GM21723 (cell line): ENCODE measurements at regions not wholly inside any gene's neighbourhood (a gene's known extent, or its start where the extent isn't known, plus 50 kb on each side); places are given as distances from the start of the nearest gene placed in this dataset.

ENCODE experiments used
- ATAC-seq: cut with Tn5 transposase; IDR thresholded peaks from one replicate; pipeline ENCODE4 v1.9.1; 2021; ENCODE audit warnings: mild to moderate bottlenecking, moderate library complexity; ENCODE audit not compliant: unreplicated experiment

DNA sequence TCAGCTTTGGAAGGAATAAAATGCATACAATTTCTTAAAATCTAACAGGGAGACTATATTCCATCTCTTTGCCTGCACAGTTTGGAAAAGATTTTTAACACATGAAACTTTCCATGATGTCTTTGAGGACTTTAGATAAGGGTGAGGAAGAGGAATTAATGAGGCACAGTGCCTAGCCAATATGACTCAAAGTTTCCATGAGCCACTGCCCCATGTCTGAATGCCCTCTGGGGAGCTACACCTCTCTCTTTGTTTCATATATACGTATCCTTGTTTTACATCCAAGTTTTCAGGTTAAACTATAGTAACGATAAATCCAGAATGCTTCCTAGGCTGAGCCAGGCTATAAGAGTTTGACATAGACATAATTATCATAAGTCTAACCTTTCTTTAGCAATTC lies 349.3 kb upstream of the TLE4 start:
- no peak for ATAC-seq

- ATAC-seq, result no peak
Measured at GRCh38 chr9:79224672-79225433, 346.9 kb upstream of the TLE4 start.

- ATAC-seq, result no peak
Measured at GRCh38 chr9:79233542-79233941, 338.2 kb upstream of the TLE4 start.

DNA sequence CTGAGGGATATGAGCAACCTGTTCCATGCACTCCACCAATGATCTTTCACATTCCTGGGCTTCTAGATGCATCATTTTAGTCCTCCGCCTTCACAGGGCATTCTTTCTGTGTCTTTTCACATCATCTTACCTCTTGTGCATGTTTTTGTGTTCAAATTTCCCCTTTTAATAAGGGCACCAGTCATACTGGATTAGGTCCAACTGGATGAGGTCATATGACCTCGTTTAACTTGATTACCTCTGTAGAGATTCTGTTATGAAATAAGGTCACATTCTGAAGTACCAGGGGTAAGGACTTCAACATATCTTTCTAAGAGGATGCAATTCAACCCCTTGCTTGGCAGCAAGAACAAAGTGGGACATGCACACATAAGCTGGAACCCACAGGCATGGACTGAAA lies 335.3 kb upstream of the TLE4 start:
- ATAC-seq, result no peak

DNA sequence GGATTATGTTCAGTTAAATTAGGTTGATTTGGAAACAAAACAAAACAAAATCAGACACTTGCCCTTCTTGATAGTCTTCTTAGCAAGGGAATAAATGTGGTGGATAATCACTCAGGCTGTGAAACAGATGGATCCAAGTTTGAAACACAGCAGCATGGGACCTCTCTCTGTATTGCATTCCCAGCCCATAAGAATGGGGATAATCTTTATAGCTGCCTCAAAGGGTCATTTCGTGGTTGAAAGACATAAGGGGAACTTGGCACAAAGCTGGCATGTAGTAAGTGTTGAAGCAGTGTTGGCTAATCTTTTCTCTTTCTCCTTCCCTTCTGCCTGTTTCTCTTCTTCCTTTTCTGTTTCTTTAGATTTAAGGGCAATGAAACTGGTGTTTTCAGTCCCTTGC lies 333.9 kb upstream of the TLE4 start:
- no peak for ATAC-seq

DNA sequence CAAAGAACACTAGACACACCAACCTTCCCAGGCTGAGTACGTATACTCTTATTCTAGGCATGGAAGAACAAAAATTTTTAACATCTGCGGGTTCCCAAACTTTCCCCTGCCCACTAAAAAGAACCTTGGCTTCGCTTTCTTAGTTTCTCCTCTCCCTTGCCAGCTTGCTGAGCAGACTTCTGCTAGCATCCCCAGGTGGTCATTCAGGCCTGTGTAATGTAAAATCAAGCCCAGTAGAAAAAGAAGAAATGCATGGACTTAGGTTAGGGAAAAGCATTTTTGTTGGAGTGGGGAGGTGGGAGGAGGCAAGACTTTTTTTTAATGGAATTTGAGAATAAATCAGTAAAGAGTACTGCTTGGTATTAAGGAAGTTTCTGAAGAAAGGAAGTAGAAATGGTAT lies 331.0 kb upstream of the TLE4 start:
- ATAC-seq, result no peak

GRCh38 chr9:79242489-79242888 lies 329.3 kb upstream of the TLE4 start:
- no peak for ATAC-seq

DNA sequence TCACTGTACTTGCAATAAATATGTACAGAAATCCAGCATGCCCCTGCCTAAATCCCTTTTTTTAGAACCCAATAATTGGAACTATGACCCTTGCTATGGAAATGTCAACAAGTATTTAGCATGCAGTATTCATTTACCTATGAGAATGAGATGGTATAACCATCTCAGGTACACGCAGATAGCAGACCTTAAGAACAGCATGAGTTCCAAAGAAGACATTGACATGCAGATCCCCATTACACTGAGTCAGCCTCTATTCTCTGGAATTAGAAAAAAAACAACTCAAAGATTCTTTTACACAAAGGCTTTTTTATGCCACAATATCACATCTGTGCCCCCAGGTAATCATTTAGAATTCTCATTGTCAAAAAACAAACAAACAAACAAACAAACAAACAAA lies 325.6 kb upstream of the TLE4 start:
- ATAC-seq, result no peak

- ATAC-seq, result no peak
Measured at GRCh38 chr9:79247021-79247420, 324.7 kb upstream of the TLE4 start.

GRCh38 chr9:79250806-79251205 lies 321.0 kb upstream of the TLE4 start:
- no peak for ATAC-seq

DNA sequence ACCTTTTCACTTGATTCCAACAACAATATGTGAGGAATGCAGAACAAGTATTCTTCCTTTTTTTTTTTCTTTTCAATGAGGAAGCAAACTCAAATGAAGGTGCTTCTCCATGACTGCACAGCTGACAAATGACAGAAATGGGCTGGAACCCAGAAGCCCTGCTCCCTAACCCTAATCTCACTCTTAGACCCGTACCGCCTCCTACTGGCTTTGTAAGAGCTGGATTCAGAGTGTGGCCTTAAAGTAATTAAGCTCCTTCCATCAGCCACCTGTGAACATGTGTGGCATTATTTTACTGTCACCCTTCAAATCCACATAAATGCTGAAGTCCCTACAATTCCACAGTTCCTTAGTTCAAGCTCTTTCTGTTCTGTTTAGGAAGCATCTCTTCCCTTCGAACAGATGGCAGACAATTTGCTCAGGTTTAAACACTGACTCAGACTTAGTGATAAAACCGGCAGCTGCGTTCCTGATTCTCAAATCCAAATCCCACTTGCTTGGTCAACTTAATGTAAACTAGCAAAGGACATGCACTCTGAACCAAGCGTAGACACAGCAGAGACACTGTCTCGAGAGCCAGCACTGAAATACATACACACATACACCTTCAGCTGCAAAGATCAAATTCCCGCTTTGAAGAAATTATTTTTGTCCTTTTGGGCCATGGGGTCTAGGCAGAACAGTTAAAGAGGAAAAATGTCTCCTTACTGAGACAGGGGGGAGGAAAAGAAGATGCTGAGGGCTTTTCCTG lies 316.7 kb upstream of the TLE4 start:
- no peak for ATAC-seq

DNA sequence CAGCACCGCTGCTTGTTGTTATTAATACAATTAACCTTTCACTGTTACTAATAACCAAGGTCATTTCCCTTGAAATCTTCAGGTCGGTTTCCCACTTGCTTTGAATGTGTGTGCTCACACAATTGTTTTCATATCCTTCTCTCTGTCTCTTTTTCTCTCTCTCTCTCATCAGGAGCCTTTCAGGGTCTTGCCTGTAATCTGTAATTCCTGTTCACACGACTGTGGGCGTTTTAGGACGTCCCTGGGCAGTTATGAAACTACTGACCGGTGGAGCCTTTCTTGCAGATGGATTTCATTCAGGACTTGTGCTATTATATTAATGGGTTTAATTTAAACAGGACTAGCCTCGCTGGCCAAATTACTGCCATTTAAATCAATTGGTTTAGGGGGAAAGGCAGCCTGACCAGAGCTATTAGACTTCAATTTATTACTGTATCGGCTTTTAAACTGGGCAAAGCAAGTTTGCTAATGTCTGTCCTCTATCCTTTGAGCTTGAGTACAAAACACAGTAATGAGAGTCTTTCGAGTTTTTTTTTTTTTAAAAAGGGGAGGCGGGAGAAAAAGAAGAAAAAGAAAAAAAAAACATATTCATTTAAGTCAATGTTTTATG lies 316.0 kb upstream of the TLE4 start:
- no peak for ATAC-seq

GRCh38 chr9:79256691-79257213 lies 315.0 kb upstream of the TLE4 start:
- ATAC-seq, result no peak

DNA sequence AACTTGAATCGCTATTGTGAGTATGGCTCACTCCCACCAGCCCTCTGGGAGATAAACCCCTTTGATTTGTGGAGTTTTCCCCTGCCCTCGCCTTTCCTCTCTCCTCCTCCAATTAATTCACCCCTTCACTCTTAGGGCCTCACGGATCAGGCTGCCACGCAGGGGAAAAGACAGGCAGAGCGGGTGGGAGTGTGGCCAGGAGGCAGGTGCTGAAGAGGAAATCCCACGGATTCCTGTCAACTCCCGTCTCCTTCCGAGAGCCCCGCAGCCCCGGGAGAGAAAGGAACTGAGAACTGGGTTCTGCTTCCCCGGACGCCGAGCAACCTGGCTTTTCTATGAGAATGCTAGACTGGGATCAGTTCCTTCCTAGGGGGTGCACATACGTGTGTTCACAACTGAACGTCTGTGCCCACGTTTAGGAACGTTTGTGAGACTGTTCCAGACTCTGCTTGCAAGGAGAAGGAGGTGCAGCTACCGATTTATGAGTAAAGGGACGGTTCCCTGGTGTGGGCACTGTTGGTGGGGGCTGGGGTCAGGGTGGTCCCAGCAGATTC lies 314.5 kb upstream of the TLE4 start:
- no peak for ATAC-seq

DNA sequence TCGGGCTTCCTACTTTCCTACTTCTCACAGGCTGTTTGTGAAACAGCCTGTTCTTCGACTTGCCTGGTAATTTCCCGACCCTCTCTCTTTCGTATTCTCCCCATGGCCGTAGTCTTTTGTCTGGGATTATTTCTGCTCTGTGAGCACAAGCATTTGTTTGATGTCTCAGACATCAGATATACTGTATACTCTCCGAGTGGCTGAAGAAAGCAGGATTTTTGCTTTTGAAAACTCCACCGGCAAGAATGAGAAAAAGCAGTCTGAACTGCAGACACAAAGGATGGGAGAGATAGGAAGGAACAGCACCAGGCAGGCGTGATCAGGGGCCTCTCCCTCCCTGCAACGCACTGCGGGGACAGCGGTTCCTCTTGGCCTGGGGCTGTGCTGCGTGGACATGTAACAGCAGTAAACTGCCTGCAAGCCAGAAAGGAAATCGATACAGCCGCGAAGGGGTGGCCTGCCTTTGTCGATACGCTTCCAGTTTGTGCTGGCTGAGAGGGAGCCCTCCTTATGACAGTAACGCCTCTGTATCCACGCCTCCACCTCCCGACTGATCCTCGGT lies 313.9 kb upstream of the TLE4 start:
- ATAC-seq, result no peak

GRCh38 chr9:79259858-79260257 lies 311.9 kb upstream of the TLE4 start:
- ATAC-seq, result no peak

GRCh38 chr9:79263628-79264027 lies 308.1 kb upstream of the TLE4 start:
- ATAC-seq, result no peak

DNA sequence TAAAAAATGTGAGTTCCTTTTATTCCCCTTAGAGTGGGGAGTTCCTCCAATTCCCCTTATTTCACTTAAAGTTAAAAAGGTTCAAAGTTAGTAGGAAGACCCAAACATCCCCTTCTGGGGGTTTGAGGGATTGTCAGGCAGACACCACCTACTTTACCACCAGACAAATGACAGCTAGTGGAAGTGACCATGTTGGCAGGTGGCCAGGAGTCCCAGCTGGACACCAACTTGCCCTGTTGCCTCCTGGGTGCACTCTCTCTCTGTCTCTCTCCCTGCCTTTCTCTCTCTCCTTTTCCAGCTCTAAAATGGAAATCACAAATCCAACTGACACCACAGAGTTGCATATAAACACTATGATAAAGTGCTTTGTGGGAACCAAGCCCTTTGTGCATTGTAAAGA lies 307.7 kb upstream of the TLE4 start:
- no peak for ATAC-seq

- no peak for ATAC-seq
Measured at GRCh38 chr9:79264511-79265355, 307.0 kb upstream of the TLE4 start.

GRCh38 chr9:79266986-79267385 lies 304.8 kb upstream of the TLE4 start:
- no peak for ATAC-seq
